Endothelial cell of umbilical vein (primary cell): ENCODE measurements at regions not wholly inside any gene's neighbourhood (a gene's known extent, or its start where the extent isn't known, plus 50 kb on each side); places are given as distances from the start of the nearest gene placed in this dataset.

ENCODE experiments used
- EZH2 ChIP-seq: IDR thresholded peaks from 2 replicates; pipeline ENCODE4 v1.6.1; 2012; ENCODE audit warnings: borderline replicate concordance, low read depth, mild to moderate bottlenecking, moderate library complexity, low read length, inconsistent platforms; ENCODE audit not compliant: severe bottlenecking
- GATA2 ChIP-seq: IDR thresholded peaks from 2 replicates; pipeline ENCODE4 v1.7.0; 2011; ENCODE audit warnings: low read depth, mild to moderate bottlenecking, moderate library complexity, mixed read lengths, low read length; ENCODE audit not compliant: insufficient read length, insufficient read depth
- MYC ChIP-seq: IDR thresholded peaks from one replicate; pipeline ENCODE4 v1.6.1; 2011; ENCODE audit warnings: mild to moderate bottlenecking, low read depth, low read length
- POLR2A ChIP-seq: IDR thresholded peaks from 2 replicates; pipeline ENCODE4 v1.6.1; 2012; ENCODE audit warnings: low read depth, mild to moderate bottlenecking, control low read depth, low read length
- POLR2AphosphoS5 ChIP-seq: IDR thresholded peaks from 2 replicates; pipeline ENCODE4 v1.6.1; 2012; ENCODE audit warnings: low read depth, mild to moderate bottlenecking, control low read depth, low read length, moderate library complexity; ENCODE audit not compliant: insufficient read depth
- TF ChIP-seq, protein P1 (sequence below), 2 donors: IDR thresholded peaks; 1 replicate in 1 of 2; 2 replicates in 1 of 2; pipeline ENCODE4 v1.5.1; 2011; ENCODE audit warnings: low read length in 2 of 2, mild to moderate bottlenecking in 2 of 2, moderate library complexity in 2 of 2, control low read depth in 1 of 2, inconsistent platforms in 1 of 2, low read depth in 1 of 2; ENCODE audit not compliant: insufficient read depth in 1 of 2; ENCODE audit errors: extremely low read depth in 1 of 2
- TF ChIP-seq, protein P2 (sequence below): IDR thresholded peaks from 2 replicates; pipeline ENCODE4 v1.6.1; 2011; ENCODE audit not compliant: insufficient read depth, insufficient read length

DNA sequence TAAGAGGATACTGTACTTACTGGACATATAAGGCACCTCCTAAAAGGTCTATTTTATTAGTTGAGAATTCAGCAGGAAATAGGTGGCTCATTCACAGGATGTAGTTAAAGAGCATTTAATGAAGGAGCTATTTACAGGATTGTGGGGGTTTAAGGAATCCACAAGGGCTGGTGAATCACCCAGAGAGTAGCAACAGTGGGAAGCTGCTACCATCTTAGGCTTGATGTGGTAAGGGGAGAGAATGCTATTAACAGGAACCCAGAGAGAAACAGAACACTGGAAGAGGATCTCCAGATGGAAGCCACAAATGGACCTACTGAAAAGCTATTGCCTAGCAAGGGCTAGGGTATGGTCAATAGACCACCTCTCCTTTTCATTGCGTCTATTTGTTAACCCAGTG, 52.0 kb upstream of the COL11A1 start:
- TF ChIP-seq POLR2A (no peak), MYC (no peak), EZH2 (no peak), GATA2 (no peak), POLR2AphosphoS5 (no peak)
- TF ChIP-seq, protein P1, sequence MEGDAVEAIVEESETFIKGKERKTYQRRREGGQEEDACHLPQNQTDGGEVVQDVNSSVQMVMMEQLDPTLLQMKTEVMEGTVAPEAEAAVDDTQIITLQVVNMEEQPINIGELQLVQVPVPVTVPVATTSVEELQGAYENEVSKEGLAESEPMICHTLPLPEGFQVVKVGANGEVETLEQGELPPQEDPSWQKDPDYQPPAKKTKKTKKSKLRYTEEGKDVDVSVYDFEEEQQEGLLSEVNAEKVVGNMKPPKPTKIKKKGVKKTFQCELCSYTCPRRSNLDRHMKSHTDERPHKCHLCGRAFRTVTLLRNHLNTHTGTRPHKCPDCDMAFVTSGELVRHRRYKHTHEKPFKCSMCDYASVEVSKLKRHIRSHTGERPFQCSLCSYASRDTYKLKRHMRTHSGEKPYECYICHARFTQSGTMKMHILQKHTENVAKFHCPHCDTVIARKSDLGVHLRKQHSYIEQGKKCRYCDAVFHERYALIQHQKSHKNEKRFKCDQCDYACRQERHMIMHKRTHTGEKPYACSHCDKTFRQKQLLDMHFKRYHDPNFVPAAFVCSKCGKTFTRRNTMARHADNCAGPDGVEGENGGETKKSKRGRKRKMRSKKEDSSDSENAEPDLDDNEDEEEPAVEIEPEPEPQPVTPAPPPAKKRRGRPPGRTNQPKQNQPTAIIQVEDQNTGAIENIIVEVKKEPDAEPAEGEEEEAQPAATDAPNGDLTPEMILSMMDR (IDR thresholded peaks at IDR 0.05; ENCODE audit: extremely low read depth in 1 of 2, insufficient read depth in 1 of 2, low read depth in 1 of 2, low read length in 2 of 2), result no peak
- TF ChIP-seq, protein P2, sequence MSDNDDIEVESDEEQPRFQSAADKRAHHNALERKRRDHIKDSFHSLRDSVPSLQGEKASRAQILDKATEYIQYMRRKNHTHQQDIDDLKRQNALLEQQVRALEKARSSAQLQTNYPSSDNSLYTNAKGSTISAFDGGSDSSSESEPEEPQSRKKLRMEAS, result no peak
